ENCODE measurements at regions not wholly inside any gene's neighbourhood (a gene's known extent, or its start where the extent isn't known, plus 50 kb on each side); places are given as distances from the start of the nearest gene placed in this dataset.
"Not testable (repeated sequence)": the region's sequence is repeated elsewhere in the genome, so short reads cannot be mapped to it uniquely, and the experiment has no call there.

DNA sequence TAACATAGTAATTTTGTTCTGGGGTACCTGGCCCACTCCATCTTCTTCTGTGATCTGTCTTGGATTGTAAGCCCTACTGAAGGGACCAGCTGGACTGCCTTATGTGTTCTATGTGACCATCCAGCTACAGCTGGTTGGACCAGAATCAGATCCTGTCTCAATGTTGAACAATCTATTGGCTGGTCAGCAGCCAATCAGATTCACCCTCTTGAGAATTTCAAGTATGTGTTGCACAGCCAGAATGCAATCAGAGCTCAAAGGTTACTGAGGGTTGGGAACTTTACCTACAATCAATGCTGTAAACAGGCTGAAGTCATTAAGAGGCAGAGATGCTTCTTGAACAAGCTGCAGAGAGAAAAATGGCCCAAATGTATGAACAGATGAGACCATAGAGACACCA is 61.9 kb downstream of the KCNC4 start:
- TF ChIP-seq, protein P1, sequence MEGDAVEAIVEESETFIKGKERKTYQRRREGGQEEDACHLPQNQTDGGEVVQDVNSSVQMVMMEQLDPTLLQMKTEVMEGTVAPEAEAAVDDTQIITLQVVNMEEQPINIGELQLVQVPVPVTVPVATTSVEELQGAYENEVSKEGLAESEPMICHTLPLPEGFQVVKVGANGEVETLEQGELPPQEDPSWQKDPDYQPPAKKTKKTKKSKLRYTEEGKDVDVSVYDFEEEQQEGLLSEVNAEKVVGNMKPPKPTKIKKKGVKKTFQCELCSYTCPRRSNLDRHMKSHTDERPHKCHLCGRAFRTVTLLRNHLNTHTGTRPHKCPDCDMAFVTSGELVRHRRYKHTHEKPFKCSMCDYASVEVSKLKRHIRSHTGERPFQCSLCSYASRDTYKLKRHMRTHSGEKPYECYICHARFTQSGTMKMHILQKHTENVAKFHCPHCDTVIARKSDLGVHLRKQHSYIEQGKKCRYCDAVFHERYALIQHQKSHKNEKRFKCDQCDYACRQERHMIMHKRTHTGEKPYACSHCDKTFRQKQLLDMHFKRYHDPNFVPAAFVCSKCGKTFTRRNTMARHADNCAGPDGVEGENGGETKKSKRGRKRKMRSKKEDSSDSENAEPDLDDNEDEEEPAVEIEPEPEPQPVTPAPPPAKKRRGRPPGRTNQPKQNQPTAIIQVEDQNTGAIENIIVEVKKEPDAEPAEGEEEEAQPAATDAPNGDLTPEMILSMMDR (IDR thresholded peaks at IDR 0.05), result no peak
- no peaks in the 10 kb centered on the region for H3K36me3 Mint-ChIP-seq
- H3K27ac Mint-ChIP-seq, result no peak overlapping the region
- H3K4me3 Mint-ChIP-seq, result no peak overlapping the region
- H3K27me3 Mint-ChIP-seq (ENCODE audit: low read depth in 2 of 2), result peaks cover 16 to 41% of the 10 kb centered on the region in 2 donors
- intact Hi-C loops (cut with micrococcal nuclease), result no loop called here
- Histone ChIP-seq H3K27ac (ENCODE audit: low read length) (no peak overlapping the region), H3K4me1 (ENCODE audit: control insufficient read depth, insufficient read depth, low read length) (no peaks in the 10 kb centered on the region), H3K36me3 (ENCODE audit: control insufficient read depth, insufficient read depth, low read length) (no peaks in the 10 kb centered on the region), H3K27me3 (ENCODE audit: control insufficient read depth, insufficient read depth, low read length) (no peaks in the 10 kb centered on the region), H3K4me3 (ENCODE audit: low read length) (no peak overlapping the region), H3K9me3 (ENCODE audit: control insufficient read depth, insufficient read depth, low read length) (no peaks in the 10 kb centered on the region)
- no peaks in the 10 kb centered on the region for H3K4me1 Mint-ChIP-seq
- DNase-seq, result no peak
- ATAC-seq, result no peak
- H3K9me3 Mint-ChIP-seq, result no peaks in the 10 kb centered on the region

DNA sequence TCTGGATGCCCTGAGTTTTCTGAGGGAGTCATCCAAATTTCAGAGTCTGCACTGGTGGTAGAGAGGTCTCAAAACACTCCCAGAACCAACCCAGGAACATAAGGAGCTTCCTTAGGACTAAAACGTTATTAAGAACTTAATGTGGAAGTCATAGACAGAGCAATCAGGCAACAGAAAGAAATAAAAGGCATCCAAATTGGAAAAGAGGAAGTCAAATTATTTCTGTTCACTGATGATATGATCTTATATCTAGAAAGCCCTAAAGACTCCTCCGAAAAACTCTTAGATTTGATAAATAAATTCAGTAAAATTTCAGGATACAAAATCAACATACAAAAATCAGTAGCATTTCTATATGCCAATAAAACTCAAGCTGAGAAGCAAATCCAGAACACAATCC is 63.7 kb downstream of the KCNC4 start:
- intact Hi-C loops (cut with micrococcal nuclease); H3K27ac Mint-ChIP-seq; H3K36me3 Mint-ChIP-seq; H3K27ac ChIP-seq (ENCODE audit: low read length); H3K4me1 Mint-ChIP-seq; H3K4me3 Mint-ChIP-seq; ATAC-seq; H3K9me3 Mint-ChIP-seq; H3K27me3 ChIP-seq (ENCODE audit: control insufficient read depth, insufficient read depth, low read length); H3K9me3 ChIP-seq (ENCODE audit: control insufficient read depth, insufficient read depth, low read length); DNase-seq; H3K4me1 ChIP-seq (ENCODE audit: control insufficient read depth, insufficient read depth, low read length); H3K36me3 ChIP-seq (ENCODE audit: control insufficient read depth, insufficient read depth, low read length); H3K4me3 ChIP-seq (ENCODE audit: low read length): not testable (repeated sequence)
- peaks cover 17 to 44% of the 10 kb centered on the region in 2 donors for H3K27me3 Mint-ChIP-seq (ENCODE audit: low read depth in 2 of 2)
- 0% methylated on average over 1 of the region's 2 CpGs for WGBS (ENCODE audit: insufficient coverage)

DNA sequence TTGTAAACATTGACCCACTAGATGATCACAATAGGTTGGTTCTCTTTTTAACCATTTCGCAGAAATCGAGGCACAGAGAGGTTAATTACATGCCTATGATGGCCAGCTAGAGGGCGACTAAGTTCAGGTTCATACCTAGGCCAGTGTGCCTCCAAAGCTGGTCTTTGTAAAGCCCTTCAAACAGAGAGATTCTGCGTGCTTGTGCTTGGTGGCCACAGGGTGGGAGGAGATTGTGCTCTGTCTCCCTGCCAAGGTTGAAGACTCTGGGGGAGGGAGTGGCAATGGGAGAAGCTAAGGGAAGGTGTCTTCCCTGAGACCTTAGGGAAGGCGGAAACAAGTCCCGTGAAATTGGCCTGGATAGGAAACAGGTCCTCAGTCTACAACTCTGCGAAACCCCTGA is 59.1 kb upstream of the RBM15 start:
- Histone ChIP-seq H3K4me1 (ENCODE audit: control insufficient read depth, insufficient read depth, low read length) (no peaks in the 10 kb centered on the region), H3K9me3 (ENCODE audit: control insufficient read depth, insufficient read depth, low read length) (no peaks in the 10 kb centered on the region), H3K27me3 (ENCODE audit: control insufficient read depth, insufficient read depth, low read length) (no peaks in the 10 kb centered on the region), H3K36me3 (ENCODE audit: control insufficient read depth, insufficient read depth, low read length) (no peaks in the 10 kb centered on the region), H3K27ac (ENCODE audit: low read length) (no peak overlapping the region), H3K4me3 (ENCODE audit: low read length) (no peak overlapping the region)
- TF ChIP-seq, protein P1 (IDR thresholded peaks at IDR 0.05), result no peak
- WGBS (ENCODE audit: insufficient coverage), result 89% methylated on average over 7 of the region's 7 CpGs
- Mint-ChIP-seq H3K36me3 (no peaks in the 10 kb centered on the region), H3K9me3 (no peaks in the 10 kb centered on the region), H3K27ac (no peak overlapping the region), H3K27me3 (ENCODE audit: low read depth in 2 of 2) (peaks cover 11 to 14% of the 10 kb centered on the region in 2 donors), H3K4me3 (no peak overlapping the region), H3K4me1 (no peaks in the 10 kb centered on the region)
- intact Hi-C loops (cut with micrococcal nuclease), result no loop called here
- no peak for DNase-seq
- ATAC-seq, result no peak

DNA sequence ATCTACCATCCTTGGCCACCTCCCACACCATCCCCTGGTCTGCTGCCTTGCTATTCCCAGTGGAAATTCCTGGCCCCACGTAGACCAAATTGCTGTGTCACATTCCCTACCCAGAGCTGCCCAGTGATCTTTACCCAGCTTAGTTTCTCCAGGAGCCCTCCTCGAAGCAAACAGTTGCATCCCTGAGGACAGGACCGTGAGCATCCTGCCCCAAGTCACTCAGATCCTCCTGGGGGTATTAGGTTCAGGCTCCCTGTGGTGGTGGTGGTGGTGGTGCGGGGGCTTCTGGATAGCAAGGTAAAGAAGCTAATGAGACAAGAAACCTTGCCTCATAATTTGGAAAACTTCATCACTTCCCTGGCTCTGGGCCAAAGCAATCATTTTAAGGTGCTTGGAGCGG is 58.4 kb upstream of the RBM15 start:
- no peaks in the 10 kb centered on the region for H3K4me1 ChIP-seq (ENCODE audit: control insufficient read depth, insufficient read depth, low read length)
- Mint-ChIP-seq H3K36me3 (no peaks in the 10 kb centered on the region), H3K4me1 (no peaks in the 10 kb centered on the region), H3K9me3 (no peaks in the 10 kb centered on the region), H3K27ac (no peak overlapping the region), H3K4me3 (no peak overlapping the region), H3K27me3 (ENCODE audit: low read depth in 2 of 2) (peaks cover 10 to 14% of the 10 kb centered on the region in 2 donors)
- H3K4me3 ChIP-seq (ENCODE audit: low read length), result no peak overlapping the region
- TF ChIP-seq, protein P1 (IDR thresholded peaks at IDR 0.05), result no peak
- intact Hi-C loops (cut with micrococcal nuclease), result no loop called here
- H3K27me3 ChIP-seq (ENCODE audit: control insufficient read depth, insufficient read depth, low read length), result no peaks in the 10 kb centered on the region
- no peak for ATAC-seq
- no peak for DNase-seq
- WGBS (ENCODE audit: insufficient coverage), result 79% methylated on average over 4 of the region's 5 CpGs
- no peak overlapping the region for H3K27ac ChIP-seq (ENCODE audit: low read length)
- H3K36me3 ChIP-seq (ENCODE audit: control insufficient read depth, insufficient read depth, low read length), result no peaks in the 10 kb centered on the region
- H3K9me3 ChIP-seq (ENCODE audit: control insufficient read depth, insufficient read depth, low read length), result no peaks in the 10 kb centered on the region

Data from natural killer cell (primary cell).